Transverse colon (tissue), 4 donors: ENCODE measurements at regions not wholly inside any gene's neighbourhood (a gene's known extent, or its start where the extent isn't known, plus 50 kb on each side); places are given as distances from the start of the nearest gene placed in this dataset.

Source experiments
- DNase-seq: peaks from one replicate; pipeline ENCODE4 v3.0.0-alpha.2; 2019
- H3K27ac ChIP-seq, 4 donors: fragments of 200-600 bp; sonication (generic); 2 replicates each; pipeline ENCODE4 v1.5.1; 2016 to 2018; ENCODE audit warnings: inconsistent platforms in 4 of 4
- H3K27me3 ChIP-seq: fragments of 200-600 bp; sonication (generic); 2 replicates; pipeline ENCODE4 v1.5.1; 2017; ENCODE audit warnings: inconsistent platforms
- H3K36me3 ChIP-seq, 4 donors: fragments of 200-600 bp; sonication (generic); 2 replicates each; pipeline ENCODE4 v1.5.1; 2017 to 2019; ENCODE audit warnings: inconsistent platforms in 4 of 4
- H3K4me1 ChIP-seq, 4 donors: fragments of 200-600 bp; sonication (generic); 2 replicates each; pipeline ENCODE4 v1.5.1; 2017 to 2020; ENCODE audit warnings: inconsistent platforms in 4 of 4
- H3K4me3 ChIP-seq, 4 donors: fragments of 200-600 bp; sonication (generic); 1 replicate in 1 of 4; 2 replicates in 3 of 4; pipeline versions ENCODE4 v1.5.1 to v1.6.1; 2017 to 2019; ENCODE audit warnings: inconsistent platforms in 4 of 4
- H3K9me3 ChIP-seq, 2 donors: fragments of 200-600 bp; sonication (generic); 2 replicates each; pipeline ENCODE4 v1.5.1; 2017 to 2019; ENCODE audit warnings: inconsistent platforms in 2 of 2
- EP300 ChIP-seq: sonication (generic); formaldehyde crosslinking; IDR thresholded peaks from one replicate; pipeline ENCODE4 v1.6.1; 2017; ENCODE audit warnings: antibody characterized with exemption, low read depth
- POLR2A ChIP-seq: fragments of 450-650 bp; IDR thresholded peaks from one replicate; pipeline ENCODE4 v1.6.1; 2016; ENCODE audit warnings: antibody characterized with exemption, mild to moderate bottlenecking, moderate library complexity
- POLR2AphosphoS5 ChIP-seq, 3 donors: sonication (generic); formaldehyde crosslinking; IDR thresholded peaks; one replicate each; pipeline ENCODE4 v1.6.1; 2016; ENCODE audit warnings: antibody characterized with exemption in 3 of 3
- WGBS, 2 donors: methylation state at CpG; one replicate each; pipeline ENCODE4 v1.1.5; 2018; ENCODE audit warnings: low coverage in 1 of 2; 5-methylcytosine and 5-hydroxymethylcytosine counted together
- in situ Hi-C, 4 donors: fragments of 200-750 bp; cut with MboI; loops; one replicate each; pipeline versions ENCODE4 v1.15.0 to v1.15.1; 2017; ENCODE audit warnings: low sequenced_read_pairs in 3 of 4, low pct_ligation_motif_present in 1 of 4, low pct_unique_long_range_greater_than_20kb in 1 of 4
- intact Hi-C: fragments of 100-400 bp; cut with DNase I; formaldehyde crosslinking; loops from one replicate; pipeline ENCODE4 v1.15.1; 2023; ENCODE audit warnings: low total_unique reads
- TF ChIP-seq, protein P1 (sequence below), 5 experiments: fragments of 200-600 bp in 3 of 5; fragments of 450-650 bp in 2 of 5; sonication (generic) in 3 of 5; IDR thresholded peaks; 1 replicate in 2 of 5; 2 replicates in 3 of 5; pipeline ENCODE4 v1.5.1; 2016 to 2017; ENCODE audit warnings: antibody characterized with exemption in 5 of 5, inconsistent platforms in 3 of 5, mild to moderate bottlenecking in 2 of 5, moderate library complexity in 1 of 5

DNA sequence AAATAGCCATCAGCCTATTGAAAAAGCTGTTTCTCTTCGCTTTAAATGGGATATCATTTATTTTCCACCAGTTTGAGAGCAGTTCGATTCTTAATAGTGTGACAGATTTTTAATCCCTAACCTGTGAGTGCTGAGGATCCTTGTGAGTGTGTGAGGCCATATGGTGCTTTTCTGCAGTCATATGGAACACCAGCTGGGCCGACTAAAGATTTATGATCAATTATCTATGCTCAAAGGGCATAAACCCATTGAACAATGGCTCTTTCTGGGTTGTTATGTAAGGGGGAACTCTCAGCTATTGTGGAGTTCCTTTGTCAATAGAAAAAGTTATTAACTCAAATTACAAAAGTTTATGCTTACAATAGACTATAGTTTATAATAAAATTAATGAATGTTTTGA, 1003.6 kb downstream of the FAT4 start:
- Histone ChIP-seq H3K27me3 (no peaks in the 10 kb centered on the region), H3K4me1 (no peaks in the 10 kb centered on the region), H3K36me3 (no peaks in the 10 kb centered on the region), H3K27ac (no peak overlapping the region), H3K9me3 (no peaks in the 10 kb centered on the region), H3K4me3 (no peak overlapping the region)
- 55 to 63% methylated on average over 3 of the region's 3 CpGs for WGBS, 2 donors
- TF ChIP-seq, protein P1, sequence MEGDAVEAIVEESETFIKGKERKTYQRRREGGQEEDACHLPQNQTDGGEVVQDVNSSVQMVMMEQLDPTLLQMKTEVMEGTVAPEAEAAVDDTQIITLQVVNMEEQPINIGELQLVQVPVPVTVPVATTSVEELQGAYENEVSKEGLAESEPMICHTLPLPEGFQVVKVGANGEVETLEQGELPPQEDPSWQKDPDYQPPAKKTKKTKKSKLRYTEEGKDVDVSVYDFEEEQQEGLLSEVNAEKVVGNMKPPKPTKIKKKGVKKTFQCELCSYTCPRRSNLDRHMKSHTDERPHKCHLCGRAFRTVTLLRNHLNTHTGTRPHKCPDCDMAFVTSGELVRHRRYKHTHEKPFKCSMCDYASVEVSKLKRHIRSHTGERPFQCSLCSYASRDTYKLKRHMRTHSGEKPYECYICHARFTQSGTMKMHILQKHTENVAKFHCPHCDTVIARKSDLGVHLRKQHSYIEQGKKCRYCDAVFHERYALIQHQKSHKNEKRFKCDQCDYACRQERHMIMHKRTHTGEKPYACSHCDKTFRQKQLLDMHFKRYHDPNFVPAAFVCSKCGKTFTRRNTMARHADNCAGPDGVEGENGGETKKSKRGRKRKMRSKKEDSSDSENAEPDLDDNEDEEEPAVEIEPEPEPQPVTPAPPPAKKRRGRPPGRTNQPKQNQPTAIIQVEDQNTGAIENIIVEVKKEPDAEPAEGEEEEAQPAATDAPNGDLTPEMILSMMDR (IDR thresholded peaks at IDR 0.05): no peak
- TF ChIP-seq EP300 (no peak), POLR2A (no peak), POLR2AphosphoS5 (IDR thresholded peaks at IDR 0.05) (no peak)
- in situ Hi-C loops (no loop called here), intact Hi-C loops (no loop called here)
- DNase-seq: no peak

DNA sequence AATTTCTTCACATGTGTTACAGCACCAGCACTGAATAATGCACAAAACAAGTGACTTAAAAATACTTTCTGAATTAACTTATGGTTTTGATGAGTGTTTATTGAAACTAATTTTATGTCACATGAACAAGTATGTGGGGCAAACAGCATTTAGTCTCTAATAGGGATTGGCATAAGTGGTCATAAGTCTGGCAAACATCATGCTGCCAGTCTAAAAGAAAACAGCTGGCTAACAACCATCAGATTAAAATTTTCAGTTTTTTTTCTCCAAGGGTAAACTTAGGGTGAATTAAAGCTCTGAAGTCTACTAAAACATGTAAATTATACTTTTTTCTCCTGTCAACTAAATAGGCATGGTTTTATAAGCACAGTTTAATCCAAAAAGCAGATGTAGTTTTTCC, 1014.2 kb downstream of the FAT4 start:
- Histone ChIP-seq H3K9me3 (no peaks in the 10 kb centered on the region), H3K4me1 (no peaks in the 10 kb centered on the region), H3K4me3 (no peak overlapping the region), H3K36me3 (no peaks in the 10 kb centered on the region), H3K27ac (no peak overlapping the region), H3K27me3 (no peaks in the 10 kb centered on the region)
- in situ Hi-C loops (no loop called here), intact Hi-C loops (no loop called here)
- TF ChIP-seq, protein P1 (IDR thresholded peaks at IDR 0.05): no peak
- TF ChIP-seq POLR2A: no peak
- TF ChIP-seq EP300: no peak
- DNase-seq: no peak

DNA sequence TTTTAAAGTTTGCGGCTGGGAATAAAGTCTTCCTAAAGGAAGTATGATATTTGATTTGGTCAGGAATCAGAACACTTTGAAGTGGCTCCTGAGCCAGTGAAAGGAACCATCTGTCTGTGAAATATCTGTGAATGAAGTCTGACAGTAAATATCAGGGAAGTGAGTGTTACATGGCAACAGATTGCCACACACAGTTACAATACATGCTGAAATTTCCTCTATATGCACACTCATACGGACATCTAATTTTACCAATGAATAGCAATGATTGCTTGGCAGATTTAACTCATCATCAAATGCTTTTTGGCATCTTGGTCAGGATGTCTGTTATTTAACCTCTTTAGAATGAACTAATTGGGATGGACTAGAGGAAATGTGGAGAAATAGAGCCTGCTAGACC, 1023.8 kb downstream of the FAT4 start:
- WGBS, 2 donors: 65 to 81% methylated on average over 2 of the region's 2 CpGs
- DNase-seq: no peak
- Histone ChIP-seq H3K4me1 (no peaks in the 10 kb centered on the region), H3K36me3 (no peaks in the 10 kb centered on the region), H3K27me3 (no peaks in the 10 kb centered on the region), H3K4me3 (no peak overlapping the region), H3K27ac (no peak overlapping the region), H3K9me3 (no peaks in the 10 kb centered on the region)
- TF ChIP-seq, protein P1 (IDR thresholded peaks at IDR 0.05): no peak
- TF ChIP-seq POLR2A (no peak), EP300 (no peak), POLR2AphosphoS5 (IDR thresholded peaks at IDR 0.05) (no peak)
- intact Hi-C loops: no loop called here
- in situ Hi-C loops: no loop called here

DNA sequence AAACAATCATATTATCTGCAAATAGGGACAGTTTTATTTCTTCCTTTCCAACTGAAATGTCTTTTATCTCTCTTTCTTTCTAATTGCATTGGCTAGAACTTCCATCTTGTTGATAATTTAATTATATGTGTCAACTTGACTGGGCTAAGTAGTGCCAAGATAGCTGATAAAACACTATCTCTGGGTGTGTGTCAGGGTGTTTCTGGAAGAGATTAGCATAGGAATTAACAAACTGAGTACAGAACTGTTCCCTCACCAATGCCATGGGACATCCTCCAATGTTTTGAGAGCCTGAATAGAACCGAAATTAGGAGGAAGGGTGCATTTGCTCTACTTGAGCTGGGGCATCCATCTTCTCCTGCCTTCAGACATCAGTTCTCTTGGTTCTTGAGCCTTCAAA, 1027.2 kb downstream of the FAT4 start:
- H3K27ac ChIP-seq: no peak overlapping the region
- no peaks in the 10 kb centered on the region for H3K36me3 ChIP-seq
- H3K27me3 ChIP-seq: no peaks in the 10 kb centered on the region
- in situ Hi-C loops (no loop called here), intact Hi-C loops (no loop called here)
- TF ChIP-seq, protein P1 (IDR thresholded peaks at IDR 0.05): no peak
- no peak for TF ChIP-seq POLR2A
- no peak for TF ChIP-seq POLR2AphosphoS5 (IDR thresholded peaks at IDR 0.05)
- no peak for TF ChIP-seq EP300
- H3K9me3 ChIP-seq: no peaks in the 10 kb centered on the region
- no peak for DNase-seq
- WGBS, 2 donors: 33 to 61% methylated on average over 1 of the region's 1 CpG
- no peaks in the 10 kb centered on the region for H3K4me1 ChIP-seq
- H3K4me3 ChIP-seq: no peak overlapping the region
